Activated CD4-positive, alpha-beta memory T cell treated with anti-CD3 and anti-CD28 coated beads for 36 hours (primary cell): ENCODE measurements at regions not wholly inside any gene's neighbourhood (a gene's known extent, or its start where the extent isn't known, plus 50 kb on each side); places are given as distances from the start of the nearest gene placed in this dataset.

ENCODE experiments used
- CTCF ChIA-PET: fragments of 350-600 bp; sonication (Branson Sonifier 250); formaldehyde crosslinking; loops from one replicate; lab custom pipeline; 2021; ENCODE audit warnings: antibody characterized with exemption, inconsistent platforms; lab: Charles Lee
- POLR2A ChIA-PET: fragments of 350-600 bp; sonication (Branson Sonifier 250); formaldehyde crosslinking; loops from one replicate; lab custom pipeline; 2021; ENCODE audit warnings: antibody characterized with exemption; lab: Charles Lee
- DNase-seq: peaks from one replicate; pipeline ENCODE4 v3.0.0-alpha.2; 2020
- H3K27ac Mint-ChIP-seq: one replicate; pipeline ENCODE4 v1.8.0; 2021; ENCODE audit warnings: mixed read lengths
- H3K27me3 Mint-ChIP-seq: one replicate; pipeline ENCODE4 v1.8.0; 2021; ENCODE audit warnings: mixed read lengths
- H3K36me3 Mint-ChIP-seq: one replicate; pipeline ENCODE4 v1.8.0; 2021; ENCODE audit warnings: mixed read lengths
- H3K4me1 Mint-ChIP-seq: one replicate; pipeline ENCODE4 v1.8.0; 2021; ENCODE audit warnings: low read depth, mixed read lengths
- H3K4me3 Mint-ChIP-seq: one replicate; pipeline ENCODE4 v1.8.0; 2021; ENCODE audit warnings: mild to moderate bottlenecking, mixed read lengths
- H3K9me3 Mint-ChIP-seq: one replicate; pipeline ENCODE4 v1.8.0; 2021; ENCODE audit warnings: mixed read lengths
- intact Hi-C: fragments of 100-400 bp; cut with micrococcal nuclease; formaldehyde crosslinking; loops from one replicate; pipeline ENCODE4 v1.15.1; 2023

- intact Hi-C loops: no loop called here
- ChIA-PET CTCF (no interaction called here), POLR2A (no interaction called here)
- Mint-ChIP-seq H3K9me3 (no peaks in the 10 kb centered on the region), H3K27me3 (peaks cover 37% of the 10 kb centered on the region), H3K36me3 (no peaks in the 10 kb centered on the region), H3K4me1 (peaks cover 4% of the 10 kb centered on the region), H3K27ac (no peak overlapping the region), H3K4me3 (no peak overlapping the region)
- no peak for DNase-seq
These were observed 149.9 kb downstream of the ENGASE start for GRCh38 chr17:79224476-79224875.

GRCh38 chr17:79223953-79224352 lies 149.3 kb downstream of the ENGASE start:
- Mint-ChIP-seq H3K27me3 (peaks cover 41% of the 10 kb centered on the region), H3K4me3 (no peak overlapping the region), H3K27ac (no peak overlapping the region), H3K36me3 (no peaks in the 10 kb centered on the region), H3K9me3 (no peaks in the 10 kb centered on the region), H3K4me1 (peaks cover 4% of the 10 kb centered on the region)
- intact Hi-C loops: no loop called here
- POLR2A ChIA-PET: no interaction called here
- DNase-seq: no peak
- CTCF ChIA-PET: no interaction called here

GRCh38 chr17:79223471-79223870 lies 148.8 kb downstream of the ENGASE start:
- H3K36me3 Mint-ChIP-seq: no peaks in the 10 kb centered on the region
- DNase-seq: no peak
- intact Hi-C loops: no loop called here
- ChIA-PET CTCF (no interaction called here), POLR2A (no interaction called here)
- H3K27me3 Mint-ChIP-seq: peaks cover 40% of the 10 kb centered on the region
- no peaks in the 10 kb centered on the region for H3K9me3 Mint-ChIP-seq
- H3K4me3 Mint-ChIP-seq: no peak overlapping the region
- H3K27ac Mint-ChIP-seq: no peak overlapping the region
- H3K4me1 Mint-ChIP-seq: peaks cover 4% of the 10 kb centered on the region

- CTCF ChIA-PET: no interaction called here
- Mint-ChIP-seq H3K36me3 (no peaks in the 10 kb centered on the region), H3K9me3 (no peaks in the 10 kb centered on the region), H3K4me3 (no peak overlapping the region), H3K27me3 (peaks cover 47% of the 10 kb centered on the region), H3K27ac (no peak overlapping the region), H3K4me1 (peaks cover 4% of the 10 kb centered on the region)
- POLR2A ChIA-PET: no interaction called here
- no peak for DNase-seq
- intact Hi-C loops: no loop called here
These were observed 147.0 kb downstream of the ENGASE start for GRCh38 chr17:79221597-79221996.

GRCh38 chr17:79220713-79221291 lies 146.2 kb downstream of the ENGASE start:
- H3K27me3 Mint-ChIP-seq: peaks cover 44% of the 10 kb centered on the region
- peak; percentile 16 for DNase-seq
- H3K4me1 Mint-ChIP-seq: peaks cover 4% of the 10 kb centered on the region
- H3K27ac Mint-ChIP-seq: no peak overlapping the region
- intact Hi-C loops: no loop called here
- no peaks in the 10 kb centered on the region for H3K36me3 Mint-ChIP-seq
- no peak overlapping the region for H3K4me3 Mint-ChIP-seq
- POLR2A ChIA-PET: no interaction called here
- CTCF ChIA-PET: no interaction called here
- H3K9me3 Mint-ChIP-seq: no peaks in the 10 kb centered on the region

- no peak overlapping the region for H3K4me3 Mint-ChIP-seq
- peaks cover 4% of the 10 kb centered on the region for H3K4me1 Mint-ChIP-seq
- no peak overlapping the region for H3K27ac Mint-ChIP-seq
- H3K36me3 Mint-ChIP-seq: no peaks in the 10 kb centered on the region
- no peak for DNase-seq
- intact Hi-C loops: no loop called here
- ChIA-PET CTCF (no interaction called here), POLR2A (no interaction called here)
- H3K27me3 Mint-ChIP-seq: peaks cover 47% of the 10 kb centered on the region
- H3K9me3 Mint-ChIP-seq: no peaks in the 10 kb centered on the region
These were observed 145.6 kb downstream of the ENGASE start for GRCh38 chr17:79220201-79220712.

- Mint-ChIP-seq H3K4me3 (no peak overlapping the region), H3K27me3 (peaks cover 46% of the 10 kb centered on the region), H3K27ac (no peak overlapping the region), H3K9me3 (no peaks in the 10 kb centered on the region), H3K36me3 (no peaks in the 10 kb centered on the region), H3K4me1 (peaks cover 4% of the 10 kb centered on the region)
- DNase-seq: no peak
- CTCF ChIA-PET: no interaction called here
- intact Hi-C loops: no loop called here
- POLR2A ChIA-PET: no interaction called here
These were observed 144.7 kb downstream of the ENGASE start for GRCh38 chr17:79219208-79219935.

- Mint-ChIP-seq H3K9me3 (no peaks in the 10 kb centered on the region), H3K27ac (no peak overlapping the region), H3K27me3 (peaks cover 48% of the 10 kb centered on the region), H3K4me1 (peaks cover 4% of the 10 kb centered on the region), H3K36me3 (no peaks in the 10 kb centered on the region), H3K4me3 (no peak overlapping the region)
- no peak for DNase-seq
- intact Hi-C loops: no loop called here
- POLR2A ChIA-PET: no interaction called here
- CTCF ChIA-PET: no interaction called here
These were observed 144.2 kb downstream of the ENGASE start for GRCh38 chr17:79218825-79219200.

- POLR2A ChIA-PET: no interaction called here
- CTCF ChIA-PET: no interaction called here
- peaks cover 47% of the 10 kb centered on the region for H3K27me3 Mint-ChIP-seq
- no peak for DNase-seq
- H3K4me3 Mint-ChIP-seq: no peak overlapping the region
- H3K4me1 Mint-ChIP-seq: peaks cover 4% of the 10 kb centered on the region
- no peaks in the 10 kb centered on the region for H3K9me3 Mint-ChIP-seq
- no peak overlapping the region for H3K27ac Mint-ChIP-seq
- intact Hi-C loops: no loop called here
- no peaks in the 10 kb centered on the region for H3K36me3 Mint-ChIP-seq
These were observed 143.7 kb downstream of the ENGASE start for GRCh38 chr17:79218175-79218824.

GRCh38 chr17:79217473-79218135 lies 143.0 kb downstream of the ENGASE start:
- ChIA-PET POLR2A (no interaction called here), CTCF (no interaction called here)
- Mint-ChIP-seq H3K4me3 (no peak overlapping the region), H3K27ac (no peak overlapping the region), H3K9me3 (no peaks in the 10 kb centered on the region), H3K27me3 (peaks cover 45% of the 10 kb centered on the region), H3K4me1 (peaks cover 4% of the 10 kb centered on the region), H3K36me3 (no peaks in the 10 kb centered on the region)
- intact Hi-C loops: no loop called here
- DNase-seq: no peak

- ChIA-PET POLR2A (no interaction called here), CTCF (no interaction called here)
- Mint-ChIP-seq H3K4me3 (no peak overlapping the region), H3K36me3 (no peaks in the 10 kb centered on the region), H3K9me3 (no peaks in the 10 kb centered on the region), H3K27me3 (peaks cover 43% of the 10 kb centered on the region), H3K4me1 (peaks cover 4% of the 10 kb centered on the region), H3K27ac (no peak overlapping the region)
- intact Hi-C loops: no loop called here
- no peak for DNase-seq
These were observed 142.2 kb downstream of the ENGASE start for GRCh38 chr17:79216826-79217225.

- Mint-ChIP-seq H3K27ac (no peak overlapping the region), H3K4me1 (peaks cover 4% of the 10 kb centered on the region), H3K4me3 (no peak overlapping the region), H3K9me3 (no peaks in the 10 kb centered on the region), H3K27me3 (peaks cover 40% of the 10 kb centered on the region), H3K36me3 (no peaks in the 10 kb centered on the region)
- DNase-seq: no peak
- intact Hi-C loops: no loop called here
- CTCF ChIA-PET: no interaction called here
- POLR2A ChIA-PET: no interaction called here
These were observed 141.8 kb downstream of the ENGASE start for GRCh38 chr17:79216391-79216790.
